K562 (cell line): ENCODE measurements at regions not wholly inside any gene's neighbourhood (a gene's known extent, or its start where the extent isn't known, plus 50 kb on each side); places are given as distances from the start of the nearest gene placed in this dataset.

Experiments
- BDP1 ChIP-seq: IDR thresholded peaks from 3 replicates; pipeline ENCODE4 v1.6.1; 2011; ENCODE audit not compliant: insufficient read length, insufficient read depth
- CHAMP1 ChIP-seq: fragments of 450-650 bp; IDR thresholded peaks from 2 replicates; pipeline ENCODE4 v1.6.1; 2016; ENCODE audit warnings: mild to moderate bottlenecking
- CHD4 ChIP-seq: fragments of 200-600 bp; sonication (generic); IDR thresholded peaks from 3 replicates; pipeline ENCODE4 v1.6.1; 2012; ENCODE audit warnings: low read depth, mild to moderate bottlenecking, mixed read lengths, low read length, inconsistent platforms; ENCODE audit not compliant: insufficient read depth, insufficient replicate concordance, poor library complexity, severe bottlenecking
- FOXJ3 ChIP-seq: sonication (generic); formaldehyde crosslinking; IDR thresholded peaks from 2 replicates; pipeline ENCODE4 v1.4.0; 2020; ENCODE audit warnings: mild to moderate bottlenecking, missing genetic modification reagents
- GABPB2 ChIP-seq: fragments of 250-450 bp; sonication (Bioruptor Pico); conservative IDR thresholded peaks from 2 replicates; pipeline ENCODE4 v1.5.1; 2021; ENCODE audit warnings: mild to moderate bottlenecking
- GTF2E2 ChIP-seq: fragments of 200-800 bp; sonication (Bioruptor generic); IDR thresholded peaks from 2 replicates; pipeline ENCODE4 v1.6.1; 2016; ENCODE audit warnings: missing genetic modification characterization, missing compliant biosample characterization
- LARP7 ChIP-seq: fragments of 450-650 bp; IDR thresholded peaks from 2 replicates; pipeline ENCODE4 v1.6.1; 2016
- MCM3 ChIP-seq: fragments of 450-650 bp; IDR thresholded peaks from 2 replicates; pipeline ENCODE4 v1.6.1; 2016
- NR1H2 ChIP-seq: sonication (generic); formaldehyde crosslinking; IDR thresholded peaks from 2 replicates; pipeline ENCODE4 v1.4.0; 2020; ENCODE audit warnings: mild to moderate bottlenecking, missing genetic modification reagents
- PHF21A ChIP-seq: fragments of 450-650 bp; IDR thresholded peaks from 2 replicates; pipeline ENCODE4 v1.6.1; 2017; ENCODE audit warnings: low read depth, borderline replicate concordance
- POLR3A ChIP-seq: IDR thresholded peaks from 2 replicates; pipeline ENCODE4 v1.6.1; 2011; ENCODE audit warnings: borderline replicate concordance, mild to moderate bottlenecking, moderate library complexity; ENCODE audit not compliant: insufficient read length, insufficient read depth; ENCODE audit errors: extremely low read depth
- PYGO2 ChIP-seq: fragments of 450-650 bp; IDR thresholded peaks from 2 replicates; pipeline ENCODE4 v1.6.1; 2016; ENCODE audit warnings: mild to moderate bottlenecking, missing genetic modification characterization, moderate library complexity, missing compliant biosample characterization
- RBM25 ChIP-seq: fragments of 200-400 bp; formaldehyde crosslinking; IDR thresholded peaks from 2 replicates; pipeline ENCODE4 v1.6.1; 2018; ENCODE audit warnings: low read length, low read depth, moderate library complexity; ENCODE audit not compliant: severe bottlenecking
- STAG1 ChIP-seq: sonication (generic); formaldehyde crosslinking; IDR thresholded peaks from 2 replicates; pipeline ENCODE4 v1.5.0; 2020; ENCODE audit warnings: missing genetic modification reagents, borderline replicate concordance
- TCF7 ChIP-seq: sonication (generic); IDR thresholded peaks from 2 replicates; pipeline ENCODE4 v1.6.1; 2016; ENCODE audit warnings: antibody characterized with exemption, borderline replicate concordance
- TFAM ChIP-seq: fragments of 250-450 bp; sonication (Bioruptor Pico); conservative IDR thresholded peaks from 2 replicates; pipeline ENCODE4 v1.5.0; 2021; ENCODE audit warnings: mild to moderate bottlenecking, moderate library complexity
- TRIM24 ChIP-seq, 2 experiments: fragments of 450-650 bp; IDR thresholded peaks; 2 replicates each; pipeline ENCODE4 v1.6.1; 2016
- TSC22D4 ChIP-seq: fragments of 450-650 bp; IDR thresholded peaks from 2 replicates; pipeline ENCODE4 v1.6.1; 2016; ENCODE audit warnings: missing genetic modification characterization, missing biosample characterization, control low read depth
- ZEB2 ChIP-seq: fragments of 450-650 bp; IDR thresholded peaks from 2 replicates; pipeline ENCODE4 v1.6.1; 2016
- ZNF143 ChIP-seq: sonication (generic); formaldehyde crosslinking; IDR thresholded peaks from 2 replicates; pipeline ENCODE4 v1.9.0; 2022; ENCODE audit warnings: mild to moderate bottlenecking, missing genetic modification reagents
- ZNF511 ChIP-seq: sonication (generic); formaldehyde crosslinking; IDR thresholded peaks from 2 replicates; pipeline ENCODE4 v1.8.0; 2022; ENCODE audit warnings: mild to moderate bottlenecking, missing genetic modification reagents
- ZNF780A ChIP-seq: fragments of 250-450 bp; sonication (Bioruptor Pico); IDR thresholded peaks from 2 replicates; pipeline ENCODE4 v1.5.0; 2021; ENCODE audit warnings: mild to moderate bottlenecking
- TF ChIP-seq, protein P1 (sequence below), 2 experiments: fragments of 450-650 bp in 1 of 2; IDR thresholded peaks; 2 replicates each; pipeline ENCODE4 v1.6.1; 2011 to 2017; ENCODE audit warnings: low read depth in 2 of 2, antibody characterized with exemption in 1 of 2, borderline replicate concordance in 1 of 2, low read length in 1 of 2, mild to moderate bottlenecking in 1 of 2, mixed read lengths in 1 of 2; ENCODE audit not compliant: control insufficient read depth in 1 of 2

GRCh38 chr6:27176523-27177484 lies 70.7 kb upstream of the PRSS16 start (continued):
- TF ChIP-seq TSC22D4 (tag), result no peak
- TF ChIP-seq ZNF511, result no peak
- TF ChIP-seq TRIM24 (IDR thresholded peaks at IDR 0.05), result peak in 1 of 2 experiments; percentile 64; a peak in 2 of 4 replicates
- TF ChIP-seq GABPB2 (CRISPR knock-in tag), result no peak
- TF ChIP-seq STAG1 (CRISPR knock-in tag), result no peak
- TF ChIP-seq POLR3A, result peak; percentile 91
- TF ChIP-seq TCF7, result no peak
- TF ChIP-seq MCM3, result no peak
- TF ChIP-seq PHF21A, result peak; percentile 27
- no peak for TF ChIP-seq RBM25
- TF ChIP-seq, protein P1, sequence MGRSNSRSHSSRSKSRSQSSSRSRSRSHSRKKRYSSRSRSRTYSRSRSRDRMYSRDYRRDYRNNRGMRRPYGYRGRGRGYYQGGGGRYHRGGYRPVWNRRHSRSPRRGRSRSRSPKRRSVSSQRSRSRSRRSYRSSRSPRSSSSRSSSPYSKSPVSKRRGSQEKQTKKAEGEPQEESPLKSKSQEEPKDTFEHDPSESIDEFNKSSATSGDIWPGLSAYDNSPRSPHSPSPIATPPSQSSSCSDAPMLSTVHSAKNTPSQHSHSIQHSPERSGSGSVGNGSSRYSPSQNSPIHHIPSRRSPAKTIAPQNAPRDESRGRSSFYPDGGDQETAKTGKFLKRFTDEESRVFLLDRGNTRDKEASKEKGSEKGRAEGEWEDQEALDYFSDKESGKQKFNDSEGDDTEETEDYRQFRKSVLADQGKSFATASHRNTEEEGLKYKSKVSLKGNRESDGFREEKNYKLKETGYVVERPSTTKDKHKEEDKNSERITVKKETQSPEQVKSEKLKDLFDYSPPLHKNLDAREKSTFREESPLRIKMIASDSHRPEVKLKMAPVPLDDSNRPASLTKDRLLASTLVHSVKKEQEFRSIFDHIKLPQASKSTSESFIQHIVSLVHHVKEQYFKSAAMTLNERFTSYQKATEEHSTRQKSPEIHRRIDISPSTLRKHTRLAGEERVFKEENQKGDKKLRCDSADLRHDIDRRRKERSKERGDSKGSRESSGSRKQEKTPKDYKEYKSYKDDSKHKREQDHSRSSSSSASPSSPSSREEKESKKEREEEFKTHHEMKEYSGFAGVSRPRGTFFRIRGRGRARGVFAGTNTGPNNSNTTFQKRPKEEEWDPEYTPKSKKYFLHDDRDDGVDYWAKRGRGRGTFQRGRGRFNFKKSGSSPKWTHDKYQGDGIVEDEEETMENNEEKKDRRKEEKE (IDR thresholded peaks at IDR 0.05; ENCODE audit: borderline replicate concordance in 1 of 2, control insufficient read depth in 1 of 2, low read depth in 2 of 2, low read length in 1 of 2), result 0 out of 4 replicates have a peak, but pooled peaks of 1 of the 2 experiments have one; percentile 45
- TF ChIP-seq ZNF143, result no peak
- peak; percentile 64 for TF ChIP-seq BDP1
- peak; percentile 94 for TF ChIP-seq LARP7
- no peak for TF ChIP-seq GTF2E2 (tag)
- TF ChIP-seq ZEB2, result peak; percentile 91
- no peak for TF ChIP-seq FOXJ3 (CRISPR knock-in tag)
- TF ChIP-seq TFAM (CRISPR knock-in tag), result no peak
- TF ChIP-seq NR1H2, result no peak
- TF ChIP-seq CHD4, result no peak
- peak; percentile 81 for TF ChIP-seq CHAMP1
- peak; percentile 45; the same call in 1 of the 2 replicates for TF ChIP-seq PYGO2 (tag)
- no peak for TF ChIP-seq ZNF780A (CRISPR knock-in tag)
